ENCODE measurements at regions not wholly inside any gene's neighbourhood (a gene's known extent, or its start where the extent isn't known, plus 50 kb on each side); places are given as distances from the start of the nearest gene placed in this dataset.
"Not testable (repeated sequence)": the region's sequence is repeated elsewhere in the genome, so short reads cannot be mapped to it uniquely, and the experiment has no call there.

DNA sequence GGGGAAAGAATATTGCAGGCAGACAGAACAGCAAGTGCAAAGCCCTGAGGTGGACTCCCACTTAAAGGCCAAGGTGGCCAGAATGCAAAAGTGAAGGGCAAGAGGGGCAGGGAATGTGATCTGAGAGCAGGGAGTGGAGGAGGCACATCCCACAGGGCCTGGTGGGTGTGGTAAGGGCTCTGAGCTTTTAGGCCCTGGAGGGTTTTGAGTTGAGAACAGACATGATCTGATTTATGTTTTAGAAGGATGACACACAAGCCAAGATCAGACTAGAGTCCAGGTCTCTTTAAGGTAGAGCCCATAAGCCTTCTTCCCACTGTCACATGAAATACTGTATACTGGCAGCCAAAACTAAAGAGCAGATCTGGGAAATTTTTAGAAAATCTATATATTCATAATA, 162.5 kb downstream of the SLC38A4 start:
- H3K27ac Mint-ChIP-seq = no peak overlapping the region
- no peak for DNase-seq (ENCODE audit: low spot score)
- H3K27me3 Mint-ChIP-seq (ENCODE audit: low read depth) = no peaks in the 10 kb centered on the region
- no peaks in the 10 kb centered on the region for H3K9me3 Mint-ChIP-seq
- H3K4me1 Mint-ChIP-seq (ENCODE audit: low read depth) = peaks cover 44% of the 10 kb centered on the region
- H3K4me3 Mint-ChIP-seq (ENCODE audit: low read depth) = no peak overlapping the region
- H3K36me3 Mint-ChIP-seq (ENCODE audit: low read depth) = peaks cover under 1% of the 10 kb centered on the region
- intact Hi-C loops (cut with micrococcal nuclease) = loop anchor here (5.0 kb wide), 2 partner anchors 191 to 396 kb away; partner anchors contain the start of gene SLC38A1

DNA sequence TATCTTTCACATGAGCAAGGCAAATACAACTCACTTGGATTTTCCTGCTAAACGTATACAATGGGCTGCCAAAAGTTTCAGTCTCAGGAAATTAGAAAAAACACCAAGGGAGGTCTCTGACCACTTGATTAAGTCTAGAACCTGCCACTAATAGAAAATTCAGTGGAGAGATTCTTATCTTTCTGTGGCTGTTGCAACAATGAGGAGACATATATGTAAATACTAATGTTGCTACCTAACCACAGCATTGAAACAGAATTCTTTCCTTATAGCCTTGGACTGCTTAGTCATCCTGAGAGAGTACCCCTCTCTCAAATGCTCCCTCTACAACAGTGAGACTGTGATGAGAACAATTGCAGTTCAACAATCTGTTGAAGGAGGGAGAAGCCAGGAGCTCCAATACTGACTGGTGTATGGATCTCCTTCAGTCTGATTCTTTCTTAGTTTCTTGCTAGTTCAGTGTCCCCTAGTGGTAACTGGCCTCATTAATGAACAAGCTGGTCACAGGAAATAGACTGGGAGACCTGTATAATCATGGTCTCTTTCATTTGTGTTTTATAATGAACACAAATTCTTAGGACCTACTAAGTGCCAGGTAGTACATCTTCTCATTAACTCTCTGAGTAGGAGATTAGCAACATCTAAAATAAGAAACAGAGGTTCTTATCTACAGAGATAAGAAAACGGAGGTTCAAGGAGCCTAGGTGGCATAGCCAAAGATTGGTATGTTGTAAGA, 164.5 kb downstream of the SLC38A4 start:
- intact Hi-C loops (cut with micrococcal nuclease) = loop anchor here (1.0 to 5.0 kb wide), 7 partner anchors 52 to 394 kb away; partner anchors contain the start of genes SLC38A1 and SLC38A2
- Mint-ChIP-seq H3K36me3 (ENCODE audit: low read depth) (no peaks in the 10 kb centered on the region), H3K27me3 (ENCODE audit: low read depth) (no peaks in the 10 kb centered on the region), H3K4me1 (ENCODE audit: low read depth) (peaks cover 44% of the 10 kb centered on the region), H3K27ac (peak overlapping the region; percentile 58), H3K4me3 (ENCODE audit: low read depth) (no peak overlapping the region), H3K9me3 (no peaks in the 10 kb centered on the region)
- no peak for DNase-seq (ENCODE audit: low spot score)

DNA sequence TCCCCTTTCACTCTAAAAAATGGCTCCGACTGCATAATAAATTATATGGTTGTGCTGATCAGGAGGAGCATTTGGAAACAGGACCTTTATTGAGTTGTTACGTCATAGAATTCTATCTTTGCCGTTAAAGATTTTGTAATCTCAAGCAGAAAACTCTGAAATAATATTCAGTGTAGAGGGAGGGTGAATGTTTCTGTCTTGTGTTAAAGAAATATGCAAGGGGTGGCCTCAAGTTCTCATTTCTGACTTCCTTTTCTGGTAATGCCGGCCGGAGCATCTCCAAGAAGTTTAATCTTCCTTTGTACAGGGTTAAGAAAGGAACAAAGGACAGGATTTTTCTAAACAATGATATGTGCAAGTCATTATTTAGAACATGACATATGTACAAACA, 165.1 kb downstream of the SLC38A4 start:
- no peaks in the 10 kb centered on the region for H3K36me3 Mint-ChIP-seq (ENCODE audit: low read depth)
- H3K27me3 Mint-ChIP-seq (ENCODE audit: low read depth) = no peaks in the 10 kb centered on the region
- H3K27ac Mint-ChIP-seq = peak overlapping the region; percentile 58
- intact Hi-C loops (cut with micrococcal nuclease) = loop anchor here (1.0 to 5.0 kb wide), 7 partner anchors 52 to 393 kb away; partner anchors contain the start of genes SLC38A1 and SLC38A2
- no peak for DNase-seq (ENCODE audit: low spot score)
- no peak overlapping the region for H3K4me3 Mint-ChIP-seq (ENCODE audit: low read depth)
- H3K9me3 Mint-ChIP-seq = no peaks in the 10 kb centered on the region
- peaks cover 41% of the 10 kb centered on the region for H3K4me1 Mint-ChIP-seq (ENCODE audit: low read depth)

DNA sequence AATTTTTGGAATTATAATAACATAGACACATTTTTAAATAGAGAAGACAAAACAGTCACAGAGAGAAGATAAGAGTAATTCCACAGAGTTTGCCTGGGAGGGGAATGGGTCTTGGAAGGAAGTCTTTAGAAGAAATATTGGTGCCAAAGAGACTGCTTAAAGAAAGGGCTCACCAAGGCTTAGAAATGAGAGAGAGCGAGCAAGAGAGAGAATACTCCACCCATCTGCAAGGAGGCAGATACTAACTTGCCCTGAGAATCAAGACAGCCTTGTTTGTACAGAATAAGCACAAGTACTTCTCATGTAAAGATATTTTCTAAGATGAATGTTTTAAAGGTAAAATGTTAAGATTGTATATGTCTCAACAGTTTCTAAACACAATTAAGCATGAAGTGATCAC, 165.5 kb downstream of the SLC38A4 start:
- no peak for DNase-seq (ENCODE audit: low spot score)
- intact Hi-C loops (cut with micrococcal nuclease) = loop anchor here (2.0 to 5.0 kb wide), 6 partner anchors 51 to 393 kb away; partner anchors contain the start of genes SLC38A1 and SLC38A2
- Mint-ChIP-seq H3K36me3 (ENCODE audit: low read depth) (no peaks in the 10 kb centered on the region), H3K27ac (peak overlapping the region; percentile 64), H3K4me3 (ENCODE audit: low read depth) (no peak overlapping the region), H3K9me3 (no peaks in the 10 kb centered on the region), H3K27me3 (ENCODE audit: low read depth) (no peaks in the 10 kb centered on the region), H3K4me1 (ENCODE audit: low read depth) (peaks cover 37% of the 10 kb centered on the region)

DNA sequence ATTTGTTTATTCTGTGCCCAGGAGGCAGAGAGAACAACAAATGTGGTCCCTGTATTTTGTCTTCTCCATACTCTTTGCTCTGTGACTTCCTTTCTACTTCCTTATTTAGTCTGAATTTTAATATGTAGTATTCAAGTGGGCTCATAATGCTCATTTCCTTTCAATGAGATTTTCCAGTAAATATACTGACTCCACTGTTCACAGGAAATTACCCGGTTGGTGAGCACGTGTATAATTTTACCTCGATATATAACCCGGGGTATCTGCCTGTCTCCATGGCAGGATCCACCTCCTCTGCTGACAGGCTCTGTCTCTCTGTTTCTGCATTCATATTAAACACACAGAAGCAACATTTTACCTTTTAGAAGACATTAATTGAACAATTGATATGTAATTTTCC, 166.0 kb downstream of the SLC38A4 start:
- peaks cover 32% of the 10 kb centered on the region for H3K4me1 Mint-ChIP-seq (ENCODE audit: low read depth)
- H3K27me3 Mint-ChIP-seq (ENCODE audit: low read depth) = no peaks in the 10 kb centered on the region
- no peaks in the 10 kb centered on the region for H3K9me3 Mint-ChIP-seq
- intact Hi-C loops (cut with micrococcal nuclease) = loop anchor here (2.0 to 5.0 kb wide), 6 partner anchors 51 to 393 kb away; partner anchors contain the start of genes SLC38A1 and SLC38A2
- H3K4me3 Mint-ChIP-seq (ENCODE audit: low read depth) = no peak overlapping the region
- no peaks in the 10 kb centered on the region for H3K36me3 Mint-ChIP-seq (ENCODE audit: low read depth)
- no peak for DNase-seq (ENCODE audit: low spot score)
- no peak overlapping the region for H3K27ac Mint-ChIP-seq

DNA sequence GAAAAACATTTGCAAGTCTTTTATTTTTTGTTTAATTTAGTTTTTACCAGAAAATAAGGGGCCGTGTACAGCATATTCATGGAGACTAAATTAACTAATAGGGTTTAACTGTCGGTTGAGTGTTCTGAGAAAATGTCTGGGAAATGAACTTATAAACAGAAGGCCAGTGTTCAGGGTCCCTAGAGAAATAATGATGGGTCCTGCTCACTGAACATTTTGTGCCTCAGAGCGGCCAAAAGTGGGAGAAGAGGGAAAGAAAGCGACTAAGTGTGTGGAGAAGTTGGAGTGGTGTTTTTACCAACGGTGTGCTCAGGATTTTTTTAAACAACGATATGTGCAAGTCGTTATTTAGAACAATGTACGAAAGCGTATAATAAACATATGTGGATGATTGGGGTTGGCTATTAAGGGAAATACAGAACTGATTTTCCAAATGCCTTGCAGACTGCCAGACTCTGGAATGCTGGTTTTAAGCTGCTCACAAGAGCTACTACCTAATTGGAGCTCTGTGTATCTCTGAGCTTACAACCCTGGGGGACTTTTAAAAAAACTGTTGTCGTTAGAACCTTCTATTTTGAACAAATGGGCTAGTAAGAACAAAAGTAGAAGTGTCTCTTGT, 166.7 kb downstream of the SLC38A4 start:
- intact Hi-C loops (cut with micrococcal nuclease) = no loop called here
- Mint-ChIP-seq H3K4me3 (ENCODE audit: low read depth) (no peak overlapping the region), H3K4me1 (ENCODE audit: low read depth) (peaks cover 30% of the 10 kb centered on the region), H3K27ac (no peak overlapping the region), H3K27me3 (ENCODE audit: low read depth) (no peaks in the 10 kb centered on the region), H3K36me3 (ENCODE audit: low read depth) (peaks cover 4% of the 10 kb centered on the region), H3K9me3 (no peaks in the 10 kb centered on the region)
- no peak for DNase-seq (ENCODE audit: low spot score)

DNA sequence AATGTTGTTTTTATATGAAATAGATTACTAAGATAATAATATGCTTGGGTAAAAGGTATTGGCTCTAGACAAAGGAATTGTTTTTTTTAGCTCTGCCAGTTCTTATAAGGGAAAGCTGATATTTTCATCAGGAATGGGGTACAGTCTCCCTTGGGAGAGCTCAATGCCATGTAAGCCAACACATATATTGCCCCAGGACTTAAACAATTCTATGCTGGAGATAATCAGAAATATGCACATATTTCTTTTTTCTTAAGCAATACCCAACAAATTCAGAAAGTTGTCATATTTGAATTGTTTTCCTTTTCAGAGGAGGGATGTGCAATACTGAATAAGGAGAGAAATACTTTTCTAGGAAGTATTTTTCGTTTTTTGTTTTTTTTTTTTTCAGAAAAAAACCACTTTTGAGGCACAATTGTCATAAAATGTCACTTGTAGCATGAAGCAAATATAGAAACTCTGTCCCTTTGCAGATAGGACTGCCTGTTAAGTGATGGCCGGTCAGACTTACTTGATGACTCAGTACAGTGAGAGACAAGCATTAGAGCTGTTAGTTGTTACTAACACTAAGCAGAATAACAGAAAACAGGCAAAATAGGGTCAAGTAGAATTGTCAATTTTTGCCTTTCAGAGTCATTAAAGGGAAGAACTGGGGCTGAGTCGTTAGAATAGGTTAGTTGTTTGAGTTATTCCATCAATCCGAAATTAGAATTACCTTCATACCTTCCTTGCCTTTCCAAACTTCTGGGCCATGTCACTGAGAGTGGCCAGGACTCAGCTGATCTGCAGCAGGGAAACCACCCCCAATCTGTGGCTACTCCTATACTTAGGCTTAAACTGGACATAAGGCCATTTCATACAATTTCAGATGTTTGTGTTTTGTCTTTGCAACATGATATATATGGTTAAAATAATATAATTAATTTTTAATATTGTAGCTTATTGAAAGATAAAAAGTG, 168.1 kb downstream of the SLC38A4 start:
- H3K4me1 Mint-ChIP-seq (ENCODE audit: low read depth) = peaks cover 30% of the 10 kb centered on the region
- DNase-seq (ENCODE audit: low spot score) = no peak
- peaks cover 7% of the 10 kb centered on the region for H3K36me3 Mint-ChIP-seq (ENCODE audit: low read depth)
- H3K9me3 Mint-ChIP-seq = no peaks in the 10 kb centered on the region
- H3K27me3 Mint-ChIP-seq (ENCODE audit: low read depth) = no peaks in the 10 kb centered on the region
- H3K4me3 Mint-ChIP-seq (ENCODE audit: low read depth) = no peak overlapping the region
- intact Hi-C loops (cut with micrococcal nuclease) = no loop called here
- H3K27ac Mint-ChIP-seq = no peak overlapping the region

DNA sequence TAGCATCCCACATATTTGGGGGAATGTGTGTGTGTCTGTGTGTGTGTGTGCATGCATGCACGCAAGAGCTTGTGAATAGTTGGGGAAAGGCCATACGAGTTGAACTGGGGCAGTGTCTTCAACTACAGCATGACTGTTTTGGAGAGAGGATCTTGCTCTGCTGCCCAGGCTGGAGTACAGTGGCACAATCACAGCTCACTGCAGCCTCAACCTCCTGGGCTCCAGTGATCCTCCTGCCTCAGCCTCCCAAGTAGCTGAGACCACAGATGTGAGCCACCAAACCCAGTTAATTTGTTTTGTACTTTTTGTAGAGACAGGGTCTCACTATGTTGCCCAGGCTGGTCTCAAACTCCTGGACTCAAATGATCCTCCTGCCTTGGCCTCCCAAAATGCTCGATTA, 169.8 kb downstream of the SLC38A4 start:
- H3K9me3 Mint-ChIP-seq; DNase-seq (ENCODE audit: low spot score); H3K27ac Mint-ChIP-seq; intact Hi-C loops (cut with micrococcal nuclease); H3K36me3 Mint-ChIP-seq (ENCODE audit: low read depth); H3K4me3 Mint-ChIP-seq (ENCODE audit: low read depth); H3K27me3 Mint-ChIP-seq (ENCODE audit: low read depth): not testable (repeated sequence)
- H3K4me1 Mint-ChIP-seq (ENCODE audit: low read depth) = peaks cover 20% of the 10 kb centered on the region

DNA sequence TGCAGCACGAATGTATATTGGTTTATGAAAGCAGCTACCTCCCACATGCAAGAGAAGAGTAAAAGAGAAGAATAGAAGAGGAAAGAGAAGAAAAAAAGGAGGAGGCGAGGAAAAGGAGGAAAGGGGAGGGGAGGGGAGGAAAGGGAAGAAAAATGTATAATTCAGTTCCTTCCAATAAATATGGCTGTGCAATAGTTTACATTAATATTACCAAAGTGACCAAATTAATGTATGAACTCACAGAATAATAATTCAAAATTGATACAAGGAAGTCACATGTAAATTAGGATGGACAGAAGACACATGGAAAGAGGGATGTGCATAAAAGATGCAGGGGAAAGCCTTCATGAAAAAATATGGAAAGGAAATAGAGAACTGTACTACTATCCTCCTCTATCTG, 172.5 kb downstream of the SLC38A4 start:
- H3K9me3 Mint-ChIP-seq = peaks cover 7% of the 10 kb centered on the region
- H3K4me1 Mint-ChIP-seq (ENCODE audit: low read depth) = no peaks in the 10 kb centered on the region
- H3K27me3 Mint-ChIP-seq (ENCODE audit: low read depth) = no peaks in the 10 kb centered on the region
- DNase-seq (ENCODE audit: low spot score) = no peak
- H3K4me3 Mint-ChIP-seq (ENCODE audit: low read depth) = no peak overlapping the region
- intact Hi-C loops (cut with micrococcal nuclease) = no loop called here
- H3K36me3 Mint-ChIP-seq (ENCODE audit: low read depth) = peaks cover 17% of the 10 kb centered on the region
- no peak overlapping the region for H3K27ac Mint-ChIP-seq

DNA sequence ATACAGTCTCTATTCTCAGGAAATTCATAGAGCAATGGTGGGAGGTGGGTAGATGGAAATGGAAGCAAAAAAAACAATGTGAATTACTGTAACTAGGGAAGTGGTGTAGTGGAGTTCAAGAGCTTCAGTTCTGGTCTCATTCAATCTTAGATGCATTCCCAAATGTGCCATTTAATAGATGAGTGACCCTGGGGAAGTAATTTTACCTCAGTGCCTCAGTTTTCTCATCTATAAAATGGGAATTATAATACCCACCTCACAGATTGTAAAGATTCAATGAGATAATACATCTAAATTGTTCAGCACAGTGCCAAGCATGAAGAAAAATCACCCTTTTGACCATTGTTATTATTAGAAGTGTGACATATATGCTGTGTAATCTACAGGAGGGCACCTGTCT, 173.1 kb downstream of the SLC38A4 start:
- H3K4me1 Mint-ChIP-seq (ENCODE audit: low read depth) = no peaks in the 10 kb centered on the region
- no peak overlapping the region for H3K27ac Mint-ChIP-seq
- peaks cover 7% of the 10 kb centered on the region for H3K9me3 Mint-ChIP-seq
- H3K4me3 Mint-ChIP-seq (ENCODE audit: low read depth) = no peak overlapping the region
- peaks cover 17% of the 10 kb centered on the region for H3K36me3 Mint-ChIP-seq (ENCODE audit: low read depth)
- H3K27me3 Mint-ChIP-seq (ENCODE audit: low read depth) = no peaks in the 10 kb centered on the region
- DNase-seq (ENCODE audit: low spot score) = no peak
- intact Hi-C loops (cut with micrococcal nuclease) = no loop called here

DNA sequence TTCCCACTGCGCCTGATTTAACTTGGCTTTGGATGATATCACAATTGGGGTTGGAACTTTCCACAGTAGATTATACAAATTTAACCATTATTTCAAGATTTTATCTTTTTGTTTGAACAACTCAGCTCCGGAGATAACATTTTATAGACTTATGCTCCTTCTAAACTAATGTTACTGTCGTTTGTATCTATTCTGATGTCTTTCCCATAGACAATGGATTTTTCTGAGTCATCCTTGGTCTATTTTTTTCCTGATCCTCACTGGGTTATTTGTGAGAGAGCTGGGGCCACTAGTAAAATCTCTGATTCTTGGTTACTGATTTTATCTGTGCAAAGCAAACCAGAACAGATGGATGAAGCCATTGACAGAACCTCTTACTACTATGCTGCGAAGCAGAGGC, 175.1 kb downstream of the SLC38A4 start:
- no peaks in the 10 kb centered on the region for H3K27me3 Mint-ChIP-seq (ENCODE audit: low read depth)
- peaks cover 24% of the 10 kb centered on the region for H3K9me3 Mint-ChIP-seq
- H3K4me3 Mint-ChIP-seq (ENCODE audit: low read depth) = no peak overlapping the region
- intact Hi-C loops (cut with micrococcal nuclease) = no loop called here
- H3K27ac Mint-ChIP-seq = no peak overlapping the region
- DNase-seq (ENCODE audit: low spot score) = no peak
- H3K4me1 Mint-ChIP-seq (ENCODE audit: low read depth) = no peaks in the 10 kb centered on the region
- peaks cover 21% of the 10 kb centered on the region for H3K36me3 Mint-ChIP-seq (ENCODE audit: low read depth)

DNA sequence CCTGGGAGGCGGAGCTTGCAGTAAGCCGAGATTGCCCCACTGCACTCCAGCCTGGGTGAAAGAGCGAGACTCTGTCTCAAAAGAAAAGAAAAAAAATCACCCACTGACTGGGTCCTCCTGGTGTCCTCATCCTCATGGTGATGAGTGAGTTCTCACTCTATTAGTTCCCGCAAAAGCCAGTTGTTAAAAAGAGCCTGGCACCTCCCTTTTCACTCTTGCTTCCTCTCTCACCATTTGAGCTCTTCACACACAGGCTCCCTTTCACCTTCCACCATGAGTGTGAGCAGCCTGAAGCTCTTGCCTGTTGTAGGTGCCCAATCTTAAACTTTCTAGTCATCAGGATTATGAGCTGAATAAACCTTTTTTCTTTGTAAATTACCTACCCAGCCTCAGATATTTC, 176.4 kb downstream of the SLC38A4 start:
- H3K27me3 Mint-ChIP-seq (ENCODE audit: low read depth) = no peaks in the 10 kb centered on the region
- no peak for DNase-seq (ENCODE audit: low spot score)
- H3K36me3 Mint-ChIP-seq (ENCODE audit: low read depth) = peaks cover 22% of the 10 kb centered on the region
- H3K4me1 Mint-ChIP-seq (ENCODE audit: low read depth) = no peaks in the 10 kb centered on the region
- H3K4me3 Mint-ChIP-seq (ENCODE audit: low read depth) = no peak overlapping the region
- no peak overlapping the region for H3K27ac Mint-ChIP-seq
- intact Hi-C loops (cut with micrococcal nuclease) = no loop called here
- H3K9me3 Mint-ChIP-seq = peaks cover 24% of the 10 kb centered on the region

All from activated T-helper 2 cell treated with anti-CD3 and anti-CD28 coated beads, Interferon-gamma antibody, Interleukin-2, Interleukin-4, amounts not matched to agents 10 μg/mL and 5 μg/mL and 100 μg/mL, durations not matched to agents 14 hours and 24 hours and 36 hours (primary cell).